Nephron (organoid): ENCODE measurements at regions not wholly inside any gene's neighbourhood (a gene's known extent, or its start where the extent isn't known, plus 50 kb on each side); places are given as distances from the start of the nearest gene placed in this dataset.
A peak's percentile ranks its signal among the peaks of the same experiment; 100 is the strongest.

Experiments
- H3K27ac Mint-ChIP-seq, 3 experiments: 2 replicates each; pipeline ENCODE4 v1.8.0; 2020; ENCODE audit warnings: mixed read lengths in 3 of 3, mild to moderate bottlenecking in 2 of 3, moderate library complexity in 1 of 3
- H3K27me3 Mint-ChIP-seq: 2 replicates; pipeline ENCODE4 v1.8.0; 2021; ENCODE audit warnings: low read depth, mild to moderate bottlenecking, moderate library complexity, mixed read lengths
- H3K36me3 Mint-ChIP-seq: 2 replicates; pipeline ENCODE4 v1.8.0; 2020; ENCODE audit warnings: low read depth, mixed read lengths
- H3K4me1 Mint-ChIP-seq: 2 replicates; pipeline ENCODE4 v1.8.0; 2020; ENCODE audit warnings: mixed read lengths
- H3K4me3 Mint-ChIP-seq, 3 experiments: 2 replicates each; pipeline ENCODE4 v1.8.0; 2020; ENCODE audit warnings: mild to moderate bottlenecking in 3 of 3, mixed read lengths in 3 of 3, moderate library complexity in 2 of 3
- H3K9me3 Mint-ChIP-seq: 2 replicates; pipeline ENCODE4 v1.8.0; 2020; ENCODE audit warnings: mixed read lengths
- CTCF ChIP-seq, 3 experiments: fragments of 200-600 bp; sonication (generic); IDR thresholded peaks; one replicate each; pipeline ENCODE4 v1.5.0; 2021; ENCODE audit warnings: antibody characterized with exemption in 3 of 3; ENCODE audit not compliant: unreplicated experiment in 3 of 3

DNA sequence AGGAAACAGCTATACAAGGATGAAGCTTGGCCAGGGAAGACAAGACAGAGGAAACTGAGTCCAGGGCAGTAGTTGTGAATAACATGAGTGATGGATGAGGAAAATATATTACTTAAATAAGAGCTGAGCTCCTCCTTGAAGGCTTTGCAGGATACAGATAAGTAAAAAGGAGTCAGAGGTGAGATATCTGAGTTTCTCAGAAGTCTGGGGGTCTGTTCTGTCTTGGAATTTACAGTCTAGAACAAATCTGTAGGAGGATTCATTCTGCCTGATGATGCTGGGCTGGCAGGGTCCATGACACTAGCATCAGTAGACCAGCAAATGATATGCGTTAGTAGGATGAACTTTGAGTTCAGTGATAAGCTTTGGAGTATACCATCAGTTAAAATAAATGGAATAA is 266.1 kb upstream of the POGK start:
- peaks cover 8% of the 10 kb centered on the region for H3K27me3 Mint-ChIP-seq
- no peak for TF ChIP-seq CTCF (IDR thresholded peaks at IDR 0.05; ENCODE audit: unreplicated experiment in 3 of 3)
- H3K36me3 Mint-ChIP-seq, result no peaks in the 10 kb centered on the region
- H3K4me1 Mint-ChIP-seq, result no peaks in the 10 kb centered on the region
- no peaks in the 10 kb centered on the region for H3K9me3 Mint-ChIP-seq
- no peak overlapping the region for H3K4me3 Mint-ChIP-seq
- no peak overlapping the region for H3K27ac Mint-ChIP-seq

DNA sequence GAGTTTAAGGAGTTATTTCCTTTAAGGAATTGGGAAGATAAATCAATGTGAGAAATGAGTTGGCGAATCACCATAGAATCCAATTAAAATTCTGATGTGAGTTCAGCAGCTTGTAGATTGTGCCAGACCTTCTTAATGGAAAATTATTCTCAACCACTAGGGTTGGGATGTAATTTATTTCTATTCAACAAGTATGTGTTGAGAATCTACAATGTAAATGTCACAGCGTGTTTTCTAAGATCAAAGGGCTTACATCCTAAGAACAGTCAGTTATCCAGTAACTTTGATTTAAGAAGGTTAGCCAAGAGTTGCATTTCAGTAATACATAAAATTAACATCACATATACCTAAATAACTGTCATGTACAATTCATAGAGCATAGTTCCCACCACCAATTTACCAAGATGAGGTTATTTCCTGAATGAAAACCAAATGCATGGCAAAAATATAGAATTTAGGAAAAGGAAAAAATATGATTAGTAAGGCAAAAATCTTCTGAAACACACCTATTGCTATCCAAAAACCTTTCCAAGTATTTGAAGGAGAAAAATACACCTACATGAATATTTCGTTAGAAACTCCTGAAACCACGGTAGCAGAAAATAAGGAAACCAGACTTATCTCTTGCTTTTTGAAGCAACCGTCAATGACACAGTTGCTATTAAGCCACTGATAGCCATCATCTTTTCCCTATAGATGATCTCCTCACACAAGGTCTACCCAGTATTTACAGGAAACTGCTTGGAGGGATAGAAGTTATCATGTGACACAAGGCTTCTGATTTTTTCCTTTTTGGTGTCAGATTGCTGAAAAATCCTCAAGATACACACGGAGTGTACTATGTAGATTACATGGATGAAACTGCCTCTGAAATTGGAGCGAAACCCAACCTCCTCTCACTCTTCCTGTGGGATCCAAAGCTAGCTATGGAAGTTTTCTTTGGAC is 259.4 kb upstream of the POGK start:
- no peaks in the 10 kb centered on the region for H3K36me3 Mint-ChIP-seq
- no peak overlapping the region for H3K4me3 Mint-ChIP-seq
- no peak for TF ChIP-seq CTCF (IDR thresholded peaks at IDR 0.05; ENCODE audit: unreplicated experiment in 3 of 3)
- peak overlapping the region in 1 of 3 experiments; percentile 24 for H3K27ac Mint-ChIP-seq
- H3K27me3 Mint-ChIP-seq, result peaks cover 37% of the 10 kb centered on the region
- H3K4me1 Mint-ChIP-seq, result no peaks in the 10 kb centered on the region
- no peaks in the 10 kb centered on the region for H3K9me3 Mint-ChIP-seq

DNA sequence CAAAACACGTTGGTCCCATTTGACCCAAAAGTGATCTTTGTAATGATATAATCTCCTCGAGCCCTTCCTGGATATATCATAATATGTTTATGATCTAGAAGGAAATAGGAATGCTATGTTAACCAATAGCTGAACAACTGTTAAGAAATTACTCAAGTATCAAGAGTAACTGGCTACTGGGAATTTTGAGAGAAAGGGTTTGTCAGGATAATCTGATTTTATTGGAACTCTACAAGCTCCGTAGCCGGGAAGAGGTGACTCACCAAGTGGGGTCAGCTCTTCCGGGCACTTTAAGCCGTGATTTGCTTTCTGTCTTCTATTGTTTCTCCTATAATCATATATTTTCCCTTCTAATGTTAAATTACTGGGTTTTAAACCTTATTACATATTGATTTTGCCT is 250.5 kb upstream of the POGK start:
- peak overlapping the region in 1 of 3 experiments; percentile 14 for H3K27ac Mint-ChIP-seq
- H3K9me3 Mint-ChIP-seq, result no peaks in the 10 kb centered on the region
- H3K27me3 Mint-ChIP-seq, result peaks cover 19% of the 10 kb centered on the region
- H3K36me3 Mint-ChIP-seq, result no peaks in the 10 kb centered on the region
- no peaks in the 10 kb centered on the region for H3K4me1 Mint-ChIP-seq
- TF ChIP-seq CTCF (IDR thresholded peaks at IDR 0.05; ENCODE audit: unreplicated experiment in 3 of 3), result no peak
- H3K4me3 Mint-ChIP-seq, result no peak overlapping the region

GRCh38 chr1:166590161-166590560 is 249.1 kb upstream of the POGK start:
- Mint-ChIP-seq H3K27me3 (peaks cover 13% of the 10 kb centered on the region), H3K4me3 (no peak overlapping the region), H3K27ac (no peak overlapping the region), H3K9me3 (no peaks in the 10 kb centered on the region), H3K36me3 (no peaks in the 10 kb centered on the region), H3K4me1 (no peaks in the 10 kb centered on the region)
- TF ChIP-seq CTCF (IDR thresholded peaks at IDR 0.05; ENCODE audit: unreplicated experiment in 3 of 3), result no peak

DNA sequence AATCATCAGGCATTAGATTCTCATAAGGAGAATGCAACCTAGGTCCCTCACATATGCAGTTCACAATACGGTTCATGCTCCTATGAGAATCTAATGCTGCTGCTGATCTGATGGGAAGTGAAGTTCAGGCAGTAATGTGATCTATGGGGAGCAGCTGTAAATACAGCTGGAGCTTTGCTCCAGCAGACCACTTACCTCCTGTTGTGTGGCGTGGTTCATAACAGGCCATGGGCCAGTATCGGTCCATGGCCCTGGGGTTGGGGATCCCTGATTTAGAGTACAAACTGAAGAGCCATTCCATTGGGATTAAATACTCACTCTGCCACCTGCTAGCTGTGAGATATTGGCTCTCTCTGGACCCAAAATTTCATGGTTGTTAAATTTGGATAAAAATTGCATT is 244.6 kb upstream of the POGK start:
- Mint-ChIP-seq H3K36me3 (no peaks in the 10 kb centered on the region), H3K9me3 (no peaks in the 10 kb centered on the region), H3K4me3 (no peak overlapping the region), H3K4me1 (no peaks in the 10 kb centered on the region), H3K27me3 (peaks cover 16% of the 10 kb centered on the region), H3K27ac (no peak overlapping the region)
- no peak for TF ChIP-seq CTCF (IDR thresholded peaks at IDR 0.05; ENCODE audit: unreplicated experiment in 3 of 3)

- Mint-ChIP-seq H3K36me3 (no peaks in the 10 kb centered on the region), H3K4me1 (no peaks in the 10 kb centered on the region), H3K4me3 (no peak overlapping the region), H3K9me3 (no peaks in the 10 kb centered on the region), H3K27me3 (peaks cover 36% of the 10 kb centered on the region), H3K27ac (no peak overlapping the region)
- TF ChIP-seq CTCF (IDR thresholded peaks at IDR 0.05; ENCODE audit: unreplicated experiment in 3 of 3), result no peak
Observed at GRCh38 chr1:166597516-166597915, 241.8 kb upstream of the POGK start.
